ENCODE measurements at regions not wholly inside any gene's neighbourhood (a gene's known extent, or its start where the extent isn't known, plus 50 kb on each side); places are given as distances from the start of the nearest gene placed in this dataset.

GRCh38 chr13:76651286-76651685, 234.9 kb downstream of the KCTD12 start:
- peak; percentile 21 for DNase-seq

- no peak for DNase-seq
These were observed 238.7 kb downstream of the KCTD12 start for GRCh38 chr13:76647550-76647949.

- DNase-seq, result no peak
These were observed 239.3 kb downstream of the KCTD12 start for GRCh38 chr13:76646946-76647345.

- no peak for DNase-seq
These were observed 240.6 kb downstream of the KCTD12 start for GRCh38 chr13:76645632-76646031.

GRCh38 chr13:76644906-76645305, 241.3 kb downstream of the KCTD12 start:
- DNase-seq, result no peak

GRCh38 chr13:76643596-76643995, 242.6 kb downstream of the KCTD12 start:
- no peak for DNase-seq

GRCh38 chr13:76641056-76641455, 245.1 kb downstream of the KCTD12 start:
- DNase-seq, result no peak

- DNase-seq, result no peak
These were observed 247.3 kb downstream of the KCTD12 start for GRCh38 chr13:76638882-76639281.

- no peak for DNase-seq
These were observed 248.0 kb downstream of the KCTD12 start for GRCh38 chr13:76638181-76638580.

GRCh38 chr13:76637641-76638141, 248.5 kb downstream of the KCTD12 start:
- no peak for DNase-seq

- DNase-seq, result no peak
These were observed 249.4 kb downstream of the KCTD12 start for GRCh38 chr13:76636829-76637228.

- no peak for DNase-seq
These were observed 250.7 kb downstream of the KCTD12 start for GRCh38 chr13:76635232-76636230.

- DNase-seq, result no peak
These were observed 251.6 kb downstream of the KCTD12 start for GRCh38 chr13:76634431-76635191.

GRCh38 chr13:76632401-76633044, 253.7 kb downstream of the KCTD12 start:
- DNase-seq, result no peak

- DNase-seq, result no peak
These were observed 255.5 kb downstream of the KCTD12 start for GRCh38 chr13:76630629-76631230.

GRCh38 chr13:76622315-76623040, 263.7 kb downstream of the KCTD12 start:
- DNase-seq, result no peak

- no peak for DNase-seq
These were observed 264.5 kb downstream of the KCTD12 start for GRCh38 chr13:76621705-76622104.

- DNase-seq, result no peak
These were observed 266.2 kb downstream of the KCTD12 start for GRCh38 chr13:76620036-76620435.

GRCh38 chr13:76619631-76620030, 266.6 kb downstream of the KCTD12 start:
- no peak for DNase-seq

- no peak for DNase-seq
These were observed 275.3 kb downstream of the KCTD12 start for GRCh38 chr13:76610819-76611415.

- DNase-seq, result no peak
These were observed 276.6 kb downstream of the KCTD12 start for GRCh38 chr13:76609643-76610042.

- no peak for DNase-seq
These were observed 278.3 kb downstream of the KCTD12 start for GRCh38 chr13:76607866-76608265.
